GM18526 (cell line): ENCODE measurements at regions not wholly inside any gene's neighbourhood (a gene's known extent, or its start where the extent isn't known, plus 50 kb on each side); places are given as distances from the start of the nearest gene placed in this dataset.

Experiments
- POLR2A ChIP-seq: IDR thresholded peaks from 3 replicates; pipeline ENCODE4 v1.6.1; 2011; ENCODE audit not compliant: insufficient read length; ENCODE audit errors: extremely low read depth

- TF ChIP-seq POLR2A: no peak
Observed at GRCh38 chr2:56647997-56648396, 464.2 kb downstream of the CCDC85A start.

- TF ChIP-seq POLR2A: no peak
Observed at GRCh38 chr2:56648802-56649201, 465.0 kb downstream of the CCDC85A start.

GRCh38 chr2:56654936-56655335, 471.1 kb downstream of the CCDC85A start:
- no peak for TF ChIP-seq POLR2A

GRCh38 chr2:56656826-56657225, 473.0 kb downstream of the CCDC85A start:
- TF ChIP-seq POLR2A: no peak

GRCh38 chr2:56666777-56667176, 483.0 kb downstream of the CCDC85A start:
- TF ChIP-seq POLR2A: no peak

GRCh38 chr2:56671973-56672569, 488.3 kb downstream of the CCDC85A start:
- TF ChIP-seq POLR2A: no peak

- TF ChIP-seq POLR2A: no peak
Observed at GRCh38 chr2:56674084-56674483, 490.3 kb downstream of the CCDC85A start.

- no peak for TF ChIP-seq POLR2A
Observed at GRCh38 chr2:56676966-56677365, 493.2 kb downstream of the CCDC85A start.

- TF ChIP-seq POLR2A: no peak
Observed at GRCh38 chr2:56680971-56681631, 497.3 kb downstream of the CCDC85A start.

- no peak for TF ChIP-seq POLR2A
Observed at GRCh38 chr2:56681659-56682396, 498.0 kb downstream of the CCDC85A start.

GRCh38 chr2:56682397-56682760, 498.6 kb downstream of the CCDC85A start:
- no peak for TF ChIP-seq POLR2A

GRCh38 chr2:56684327-56684726, 500.5 kb downstream of the CCDC85A start:
- TF ChIP-seq POLR2A: no peak

- TF ChIP-seq POLR2A: no peak
Observed at GRCh38 chr2:56685205-56685604, 501.4 kb downstream of the CCDC85A start.

GRCh38 chr2:56687169-56687568, 503.4 kb downstream of the CCDC85A start:
- TF ChIP-seq POLR2A: no peak

GRCh38 chr2:56688661-56689060, 504.9 kb downstream of the CCDC85A start:
- TF ChIP-seq POLR2A: no peak

GRCh38 chr2:56693501-56693900, 509.7 kb downstream of the CCDC85A start:
- TF ChIP-seq POLR2A: no peak
